ENCODE measurements at regions not wholly inside any gene's neighbourhood (a gene's known extent, or its start where the extent isn't known, plus 50 kb on each side); places are given as distances from the start of the nearest gene placed in this dataset.

- no peak for DNase-seq
These were observed 452.3 kb downstream of the CNTNAP4 start for GRCh38 chr16:76729525-76729924.

DNA sequence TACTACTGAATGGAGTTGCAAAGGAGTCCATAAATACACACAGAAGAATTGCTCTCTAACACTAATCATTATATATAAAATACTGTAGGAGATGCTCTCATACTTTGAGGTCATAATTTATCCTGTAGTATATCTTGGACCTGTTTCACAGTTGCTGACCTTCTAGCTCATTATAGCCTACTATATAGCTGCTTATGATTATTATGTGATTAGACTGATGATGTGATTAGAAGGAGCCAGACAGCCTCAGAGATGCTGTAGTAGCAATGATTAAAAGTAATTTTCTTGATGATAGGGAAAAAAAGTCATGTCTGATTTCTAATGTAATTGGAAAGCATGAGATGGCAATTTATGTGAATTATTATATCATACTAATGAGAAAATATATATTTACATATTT lies 455.7 kb downstream of the CNTNAP4 start:
- DNase-seq = no peak

DNA sequence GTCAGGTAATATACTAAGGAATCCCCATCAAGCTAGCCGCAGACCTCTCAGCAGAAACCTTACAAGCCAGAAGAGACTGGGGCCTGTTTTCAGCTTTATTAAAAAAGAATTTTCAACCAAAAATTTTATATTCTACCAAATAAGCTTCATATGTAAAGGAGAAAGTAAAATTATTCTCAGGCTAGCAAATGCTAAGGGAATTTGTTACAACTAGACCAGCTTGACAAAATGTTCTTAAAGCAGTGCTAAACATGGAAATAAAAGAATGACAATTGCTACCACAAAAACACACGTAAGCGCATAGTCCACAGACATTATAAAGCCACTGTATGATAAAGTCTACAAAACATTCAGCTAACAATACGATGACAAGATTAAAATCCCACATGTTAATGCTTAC lies 449.4 kb upstream of the MON1B start:
- no peak for DNase-seq

- DNase-seq = no peak
These were observed 442.3 kb upstream of the MON1B start for GRCh38 chr16:76748461-76749348.

DNA sequence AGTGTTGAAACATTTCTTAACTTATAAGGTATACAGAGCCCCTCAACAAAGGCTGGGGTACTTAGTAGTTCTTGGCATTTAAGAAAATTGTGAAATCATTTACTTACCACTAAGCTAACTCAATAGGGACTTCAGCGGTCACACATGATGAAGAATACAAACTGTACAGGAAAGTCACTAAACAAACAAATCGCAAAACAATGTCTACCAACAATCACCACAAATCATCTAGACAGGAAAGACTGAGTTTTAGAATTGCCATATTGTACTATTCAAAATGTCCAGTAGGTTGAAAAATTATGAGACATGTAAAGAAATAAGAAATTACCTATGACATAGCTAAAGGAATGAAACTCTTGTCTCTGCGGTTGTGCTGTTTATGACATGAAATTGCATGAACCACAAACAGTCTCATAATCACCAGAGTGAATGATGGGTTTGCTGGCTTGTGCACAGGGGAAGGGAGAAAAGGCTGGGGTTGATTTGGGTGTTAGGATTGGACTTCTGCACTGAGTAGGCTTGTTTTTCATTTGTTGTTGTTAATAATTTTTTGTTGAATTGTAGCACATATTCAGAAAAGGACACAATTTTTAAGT lies 441.1 kb upstream of the MON1B start:
- no peak for DNase-seq

DNA sequence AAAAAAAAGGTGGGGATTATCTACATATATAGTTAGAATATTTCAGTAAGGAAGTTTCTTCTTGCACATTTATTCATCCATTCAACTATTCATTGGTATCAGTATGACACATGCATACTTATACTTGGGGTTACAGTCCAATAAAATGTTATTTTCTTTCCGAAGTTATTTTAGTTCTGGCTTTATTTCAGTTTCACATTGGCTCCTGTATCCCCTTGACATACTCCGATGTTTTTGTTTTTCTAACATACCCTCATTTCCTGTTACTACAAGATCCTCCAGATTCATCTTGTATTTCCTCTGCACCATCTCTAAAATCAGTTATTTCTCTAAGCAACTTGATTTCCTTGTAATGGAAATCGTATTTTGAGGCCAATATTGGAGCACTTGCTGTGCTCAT lies 435.5 kb upstream of the MON1B start:
- no peak for DNase-seq

GRCh38 chr16:76756423-76756822 lies 434.6 kb upstream of the MON1B start:
- no peak for DNase-seq

DNA sequence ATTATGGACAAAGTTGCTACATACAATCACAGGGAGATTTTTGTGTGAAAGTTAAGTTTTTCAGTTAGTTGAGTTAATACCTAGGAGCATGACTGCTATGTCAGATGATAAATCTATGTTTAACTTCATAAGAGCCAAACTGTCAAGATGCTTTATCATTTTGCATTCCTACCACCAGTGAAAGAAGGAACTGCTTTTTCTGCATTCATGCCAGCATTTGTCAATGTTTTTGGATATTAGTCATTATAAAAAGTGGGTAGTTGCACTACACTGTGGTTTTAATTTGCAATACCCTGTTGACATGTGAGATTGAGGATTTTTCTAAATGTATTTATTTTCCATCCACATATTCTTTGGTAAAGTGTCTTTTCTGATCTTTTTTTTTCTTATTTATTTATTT lies 434.0 kb upstream of the MON1B start:
- DNase-seq = no peak

DNA sequence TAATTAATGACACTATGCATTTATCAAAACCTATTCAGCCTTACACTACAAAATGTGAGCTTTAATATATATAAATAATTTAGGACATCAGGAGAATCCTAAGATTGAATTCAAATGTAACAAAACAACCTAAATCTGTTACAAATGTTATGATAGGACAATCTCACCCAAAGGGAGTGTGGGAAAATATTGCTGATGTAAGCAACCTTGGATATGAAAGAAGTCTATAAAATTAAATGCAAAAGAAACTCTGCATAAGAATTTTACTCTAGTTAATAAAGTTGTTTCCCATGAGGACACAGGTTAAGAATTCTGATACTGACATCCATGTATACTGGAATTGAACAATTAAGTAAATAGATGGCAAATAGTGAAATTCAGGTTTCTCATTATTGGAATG lies 424.5 kb upstream of the MON1B start:
- DNase-seq = no peak

DNA sequence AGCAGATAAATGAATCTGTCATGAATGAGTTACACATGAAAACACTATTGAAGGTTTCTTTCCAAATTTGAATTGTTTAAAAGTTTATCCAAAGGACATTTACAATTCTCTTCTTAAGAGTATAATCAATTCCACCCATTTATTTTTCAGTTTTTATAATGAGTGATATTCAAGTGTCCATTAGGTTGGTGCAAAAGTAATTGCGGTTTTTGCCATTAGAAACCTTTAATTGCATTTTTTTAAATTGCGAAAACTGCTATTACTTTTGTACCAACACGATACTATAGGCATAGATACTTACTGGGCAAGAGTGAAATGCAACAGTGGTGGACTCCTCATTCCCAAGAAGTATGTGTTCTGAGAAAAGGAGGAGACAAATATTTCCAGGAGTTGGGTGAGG lies 422.7 kb upstream of the MON1B start:
- no peak for DNase-seq

DNA sequence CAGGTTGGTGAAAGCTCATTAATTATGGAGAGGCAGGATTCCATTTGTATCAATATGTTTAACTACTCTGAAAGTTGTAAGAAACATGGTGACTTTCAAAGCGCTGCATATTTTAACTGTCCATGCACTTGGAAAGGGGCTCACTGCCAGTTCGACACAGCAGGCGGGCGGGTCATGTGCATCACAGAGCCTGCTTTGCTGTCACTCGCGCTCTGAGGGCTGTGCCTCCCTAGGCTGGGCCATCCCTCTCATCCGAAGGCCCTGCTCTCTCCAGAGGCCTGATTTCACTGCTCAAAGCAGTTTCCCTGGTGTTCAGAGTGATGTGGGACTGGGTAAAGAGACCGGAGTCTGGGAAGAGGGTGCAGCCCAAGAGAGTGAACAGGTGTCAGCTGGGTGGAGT lies 422.0 kb upstream of the MON1B start:
- DNase-seq = no peak

DNA sequence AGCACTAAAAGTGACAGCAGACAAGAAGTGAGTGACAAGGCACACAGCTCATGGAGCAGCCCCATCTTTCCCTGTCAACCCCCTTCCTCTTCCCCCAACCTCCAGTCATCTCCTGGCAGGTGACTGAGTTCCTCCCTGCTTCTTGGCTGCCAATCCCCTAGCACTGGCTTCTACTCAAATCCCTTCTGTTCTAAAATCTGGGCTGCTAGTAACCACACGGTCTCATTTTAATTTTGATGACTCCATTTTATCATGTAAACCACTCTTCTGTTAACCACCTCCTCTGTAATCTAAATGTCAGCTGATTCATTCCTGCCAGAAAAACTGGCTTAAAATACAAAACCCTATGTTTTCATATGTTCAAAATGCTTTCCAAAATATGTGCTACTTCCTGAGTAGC lies 419.8 kb upstream of the MON1B start:
- no peak for DNase-seq

GRCh38 chr16:76777721-76778465 lies 413.1 kb upstream of the MON1B start:
- no peak for DNase-seq

DNA sequence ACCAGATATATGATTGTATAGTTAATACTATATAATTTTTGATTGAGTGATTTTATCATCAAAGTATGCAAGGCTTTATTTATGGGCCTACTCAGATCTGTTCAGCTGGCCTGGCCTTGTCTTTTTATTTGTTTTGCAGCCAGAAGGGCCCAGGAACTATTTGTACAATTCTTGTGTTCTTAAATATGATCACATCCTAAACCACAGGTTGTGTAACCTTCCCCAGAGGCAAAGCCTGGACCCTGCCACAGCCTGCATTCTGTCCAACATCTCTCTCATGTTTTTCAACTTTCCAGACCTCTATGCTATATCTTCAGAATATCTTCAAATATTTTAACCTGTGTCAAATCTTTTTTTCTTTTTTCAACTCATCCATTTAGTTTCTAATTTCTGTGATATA lies 410.4 kb upstream of the MON1B start:
- no peak for DNase-seq

- DNase-seq = no peak
These were observed 406.5 kb upstream of the MON1B start for GRCh38 chr16:76784530-76784929.

DNA sequence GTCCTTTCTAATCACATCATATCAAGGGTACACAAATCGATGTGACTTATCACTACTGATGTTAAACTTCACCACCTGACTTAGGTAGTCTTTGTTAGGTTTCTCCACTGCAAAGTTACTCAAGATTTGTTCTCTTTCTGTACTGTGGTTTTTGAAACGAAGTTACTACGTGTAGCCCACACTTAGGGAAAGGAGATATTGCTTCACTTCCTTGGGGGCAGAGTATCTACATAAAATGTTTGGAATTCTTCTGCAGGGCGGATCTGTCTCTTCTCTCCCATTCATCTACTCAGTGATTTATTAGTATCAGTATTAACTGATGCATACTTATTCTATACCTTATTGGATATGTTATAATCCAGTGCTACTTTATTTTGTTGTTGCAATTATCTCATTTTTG lies 403.6 kb upstream of the MON1B start:
- no peak for DNase-seq

GRCh38 chr16:76791151-76791550 lies 399.8 kb upstream of the MON1B start:
- no peak for DNase-seq

- no peak for DNase-seq
These were observed 394.6 kb upstream of the MON1B start for GRCh38 chr16:76796416-76796815.

DNA sequence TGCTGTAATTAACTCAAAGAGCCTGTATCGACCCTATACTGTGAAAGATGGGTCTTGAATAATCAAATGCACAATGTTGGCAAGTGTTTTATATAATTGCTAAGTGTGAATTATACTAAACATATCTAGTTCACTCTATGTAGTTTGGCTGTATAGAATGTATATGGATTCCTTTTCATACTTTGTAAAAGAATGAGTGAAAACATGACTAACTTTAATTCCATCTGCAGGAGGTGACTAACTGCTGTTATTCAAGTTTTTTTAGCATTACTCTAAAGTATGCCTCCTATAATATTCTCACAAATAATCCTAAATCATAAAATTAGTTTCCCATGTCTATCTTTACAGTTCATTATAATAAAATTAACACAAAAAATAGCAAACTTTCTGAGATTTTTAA lies 394.0 kb upstream of the MON1B start:
- DNase-seq = no peak

DNA sequence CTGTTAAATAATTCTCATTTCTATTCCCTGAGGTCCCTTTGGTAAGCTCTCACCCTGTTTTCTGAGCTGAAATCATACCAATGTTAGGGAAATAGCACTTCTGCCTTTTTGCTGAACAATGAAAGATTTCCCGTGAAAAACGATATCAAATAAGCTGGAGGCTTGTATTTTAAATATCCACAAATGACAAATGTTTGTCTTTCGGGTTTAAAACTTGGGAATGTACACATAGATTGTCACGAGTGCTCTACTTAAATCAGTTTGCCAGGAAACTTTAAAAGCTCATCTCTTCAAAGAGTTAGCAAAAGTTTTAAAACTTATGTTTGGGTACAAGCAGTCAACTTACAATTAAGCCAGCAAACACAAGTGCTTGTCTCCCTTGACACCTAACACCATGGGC lies 393.5 kb upstream of the MON1B start:
- DNase-seq = no peak

DNA sequence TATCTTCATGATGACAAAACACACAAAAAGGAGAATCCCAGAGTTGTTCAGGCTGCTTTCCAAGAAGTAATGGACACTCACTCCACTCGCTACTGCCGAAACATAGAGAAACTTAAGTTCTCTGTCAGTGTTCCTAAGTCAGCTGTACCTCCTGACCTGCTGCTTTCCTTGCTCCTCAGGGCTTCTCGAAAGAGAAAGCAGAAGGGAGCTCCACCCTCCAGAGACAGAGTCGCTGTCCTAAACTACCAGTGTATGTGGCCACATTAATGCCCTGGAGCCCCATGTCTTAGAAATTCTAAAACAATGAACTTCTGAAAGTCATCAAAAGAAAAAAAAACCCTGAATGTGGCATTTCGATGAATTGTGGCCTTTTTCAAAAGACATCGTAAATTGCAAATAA lies 390.8 kb upstream of the MON1B start:
- no peak for DNase-seq

DNA sequence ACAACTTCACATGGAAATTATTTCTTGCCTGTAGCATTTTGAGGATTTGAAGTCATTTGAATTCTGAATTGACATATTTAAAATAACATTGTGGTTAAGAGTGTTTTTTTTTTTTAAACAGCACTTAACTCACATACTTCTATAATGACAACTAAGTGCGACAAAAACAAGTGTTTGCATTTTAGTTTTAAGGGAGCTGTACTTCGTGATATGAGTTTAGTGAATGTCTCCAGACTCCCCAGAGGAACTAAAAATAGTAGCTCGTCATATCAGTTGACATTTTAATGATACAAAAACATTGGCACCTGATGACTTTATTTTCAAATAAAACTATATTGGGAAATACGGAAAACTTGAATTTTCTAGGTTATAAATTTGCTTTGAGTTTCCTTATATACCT lies 389.6 kb upstream of the MON1B start:
- DNase-seq = no peak

DNA sequence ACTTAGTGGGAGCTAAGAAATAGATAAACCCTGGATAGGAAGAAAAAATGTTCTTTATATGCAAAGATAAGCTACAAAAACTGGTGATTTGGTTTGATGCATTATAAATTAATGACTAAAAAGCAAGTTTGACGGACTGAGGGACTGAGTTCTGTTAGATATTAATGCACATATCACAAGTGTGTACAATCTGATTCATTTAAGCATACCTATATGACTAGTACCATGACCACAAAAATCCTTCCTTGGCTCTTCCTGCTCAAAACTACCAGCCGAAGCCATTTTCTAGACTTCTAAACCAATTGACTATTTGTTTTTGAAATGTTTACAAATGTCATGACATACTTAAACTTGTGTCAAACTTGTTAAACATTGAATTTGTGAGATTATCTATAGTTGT lies 374.5 kb upstream of the MON1B start:
- DNase-seq = no peak

DNA sequence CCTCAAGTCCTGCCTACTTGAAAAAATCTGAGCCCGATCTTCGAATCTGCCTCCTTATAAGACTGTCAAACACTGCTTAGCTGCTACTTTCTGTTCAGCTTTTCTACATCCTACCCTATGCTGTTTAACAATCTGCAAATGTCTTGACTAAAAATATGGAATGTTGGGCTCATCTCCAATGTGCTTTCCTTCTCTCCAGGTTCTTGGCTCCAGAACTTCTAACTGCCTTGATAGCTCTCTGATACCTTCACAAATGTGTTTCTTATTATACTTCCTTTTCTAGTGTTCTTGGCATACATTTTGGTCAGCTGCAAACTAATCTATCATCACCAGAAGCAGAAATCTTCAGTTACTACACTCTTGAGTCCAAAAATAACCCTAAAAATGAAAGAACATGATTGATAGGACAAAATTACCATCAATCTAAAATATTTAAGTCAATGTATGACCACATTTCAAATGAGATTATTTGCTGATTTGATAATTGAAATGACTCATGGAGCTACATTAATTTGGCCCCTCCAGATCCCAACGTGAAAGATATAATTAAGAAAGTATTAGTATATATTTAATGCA lies 372.3 kb upstream of the MON1B start:
- no peak for DNase-seq

Data from CD4-positive, alpha-beta T cell treated with Interleukin-4 for 4 hours (primary cell).